DND-41 (cell line): ENCODE measurements at regions not wholly inside any gene's neighbourhood (a gene's known extent, or its start where the extent isn't known, plus 50 kb on each side); places are given as distances from the start of the nearest gene placed in this dataset.

Experiments used
- ATAC-seq: fragments of 200-7000 bp; cut with Tn5 transposase; 3 replicates; pipeline ENCODE4 v1.9.1; 2021; ENCODE audit warnings: low read depth; ENCODE audit not compliant: insufficient read depth
- DNase-seq: peaks from one replicate; pipeline ENCODE4 v3.0.0-alpha.2; 2020
- H2AFZ ChIP-seq: 2 replicates; pipeline ENCODE4 v1.6.0; 2012; ENCODE audit warnings: low read depth, low read length
- H3K27ac ChIP-seq: 2 replicates; pipeline ENCODE4 v1.5.1; 2012; ENCODE audit warnings: low read length, inconsistent platforms
- H3K27me3 ChIP-seq: fragments of 200-600 bp; sonication (generic); 2 replicates; pipeline ENCODE4 v1.6.0; 2012; ENCODE audit warnings: low read length, mild to moderate bottlenecking, inconsistent platforms; ENCODE audit not compliant: insufficient read depth, poor library complexity
- H3K36me3 ChIP-seq: 2 replicates; pipeline ENCODE4 v1.5.1; 2012; ENCODE audit warnings: low read length, inconsistent platforms; ENCODE audit not compliant: insufficient read depth
- H3K4me1 ChIP-seq: 2 replicates; pipeline ENCODE4 v1.5.1; 2012; ENCODE audit warnings: mild to moderate bottlenecking, low read length; ENCODE audit not compliant: insufficient read depth
- H3K4me2 ChIP-seq: 2 replicates; pipeline ENCODE4 v1.6.0; 2012; ENCODE audit warnings: mild to moderate bottlenecking, moderate library complexity, low read length, inconsistent platforms; ENCODE audit not compliant: insufficient read depth
- H3K4me3 ChIP-seq, 2 experiments: fragments of 200-600 bp in 1 of 2; shearing (Covaris generic) in 1 of 2; 2 replicates each; pipeline ENCODE4 v1.5.1; 2012 to 2016; ENCODE audit warnings: inconsistent platforms in 2 of 2, low read length in 2 of 2, mild to moderate bottlenecking in 2 of 2, low read depth in 1 of 2, moderate library complexity in 1 of 2
- H3K79me2 ChIP-seq: 2 replicates; pipeline ENCODE4 v1.6.0; 2012; ENCODE audit warnings: low read length, inconsistent platforms; ENCODE audit not compliant: insufficient read depth
- H3K9ac ChIP-seq: 2 replicates; pipeline ENCODE4 v1.6.0; 2012; ENCODE audit warnings: low read depth, mild to moderate bottlenecking, inconsistent platforms, low read length, moderate library complexity
- H3K9me3 ChIP-seq: 2 replicates; pipeline ENCODE4 v1.5.1; 2012; ENCODE audit warnings: low read length, moderate library complexity, mild to moderate bottlenecking, inconsistent platforms; ENCODE audit not compliant: insufficient read depth, severe bottlenecking
- H4K20me1 ChIP-seq: 2 replicates; pipeline ENCODE4 v1.6.0; 2012; ENCODE audit warnings: low read length; ENCODE audit not compliant: insufficient read depth
- EZH2 ChIP-seq: IDR thresholded peaks from 3 replicates; pipeline ENCODE4 v1.6.1; 2012; ENCODE audit warnings: borderline replicate concordance, low read depth, mild to moderate bottlenecking, moderate library complexity, low read length, inconsistent platforms; ENCODE audit not compliant: severe bottlenecking
- TF ChIP-seq, protein P1 (sequence below): IDR thresholded peaks from 2 replicates; pipeline ENCODE4 v1.5.1; 2012; ENCODE audit warnings: borderline replicate concordance, low read length, moderate library complexity, mild to moderate bottlenecking; ENCODE audit not compliant: poor library complexity, severe bottlenecking; ENCODE audit errors: extremely low read depth

GRCh38 chr2:204046145-204046544 is 109.6 kb downstream of the ICOS start:
- no peaks in the 10 kb centered on the region for H3K4me1 ChIP-seq
- no peak overlapping the region for H2AFZ ChIP-seq
- H3K4me3 ChIP-seq: no peak overlapping the region
- no peaks in the 10 kb centered on the region for H3K36me3 ChIP-seq
- ATAC-seq (no peak), DNase-seq (no peak)
- H3K27ac ChIP-seq: no peak overlapping the region
- H3K27me3 ChIP-seq: no peaks in the 10 kb centered on the region
- no peak overlapping the region for H3K4me2 ChIP-seq
- H3K9ac ChIP-seq: no peak overlapping the region
- no peaks in the 10 kb centered on the region for H3K79me2 ChIP-seq
- H3K9me3 ChIP-seq: no peaks in the 10 kb centered on the region
- TF ChIP-seq, protein P1, sequence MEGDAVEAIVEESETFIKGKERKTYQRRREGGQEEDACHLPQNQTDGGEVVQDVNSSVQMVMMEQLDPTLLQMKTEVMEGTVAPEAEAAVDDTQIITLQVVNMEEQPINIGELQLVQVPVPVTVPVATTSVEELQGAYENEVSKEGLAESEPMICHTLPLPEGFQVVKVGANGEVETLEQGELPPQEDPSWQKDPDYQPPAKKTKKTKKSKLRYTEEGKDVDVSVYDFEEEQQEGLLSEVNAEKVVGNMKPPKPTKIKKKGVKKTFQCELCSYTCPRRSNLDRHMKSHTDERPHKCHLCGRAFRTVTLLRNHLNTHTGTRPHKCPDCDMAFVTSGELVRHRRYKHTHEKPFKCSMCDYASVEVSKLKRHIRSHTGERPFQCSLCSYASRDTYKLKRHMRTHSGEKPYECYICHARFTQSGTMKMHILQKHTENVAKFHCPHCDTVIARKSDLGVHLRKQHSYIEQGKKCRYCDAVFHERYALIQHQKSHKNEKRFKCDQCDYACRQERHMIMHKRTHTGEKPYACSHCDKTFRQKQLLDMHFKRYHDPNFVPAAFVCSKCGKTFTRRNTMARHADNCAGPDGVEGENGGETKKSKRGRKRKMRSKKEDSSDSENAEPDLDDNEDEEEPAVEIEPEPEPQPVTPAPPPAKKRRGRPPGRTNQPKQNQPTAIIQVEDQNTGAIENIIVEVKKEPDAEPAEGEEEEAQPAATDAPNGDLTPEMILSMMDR: no peak
- TF ChIP-seq EZH2: no peak
- no peaks in the 10 kb centered on the region for H4K20me1 ChIP-seq

GRCh38 chr2:204049635-204050034 is 113.1 kb downstream of the ICOS start:
- TF ChIP-seq EZH2: no peak
- TF ChIP-seq, protein P1: no peak
- no peaks in the 10 kb centered on the region for H3K27me3 ChIP-seq

GRCh38 chr2:204050681-204051080 is 114.1 kb downstream of the ICOS start:
- no peaks in the 10 kb centered on the region for H3K27me3 ChIP-seq
- H4K20me1 ChIP-seq: no peaks in the 10 kb centered on the region
- H3K9ac ChIP-seq: no peak overlapping the region
- H3K36me3 ChIP-seq: no peaks in the 10 kb centered on the region
- no peaks in the 10 kb centered on the region for H3K79me2 ChIP-seq
- TF ChIP-seq EZH2: no peak
- TF ChIP-seq, protein P1: no peak
- ATAC-seq: no peak
- no peaks in the 10 kb centered on the region for H3K9me3 ChIP-seq
- no peak overlapping the region for H3K4me3 ChIP-seq
- H2AFZ ChIP-seq: no peak overlapping the region
- no peak overlapping the region for H3K4me2 ChIP-seq
- DNase-seq: no peak
- no peak overlapping the region for H3K27ac ChIP-seq
- no peaks in the 10 kb centered on the region for H3K4me1 ChIP-seq

More at GRCh38 chr2:204049635-204050034, 113.1 kb downstream of the ICOS start:
- no peaks in the 10 kb centered on the region for H4K20me1 ChIP-seq
- no peak overlapping the region for H3K9ac ChIP-seq
- no peaks in the 10 kb centered on the region for H3K36me3 ChIP-seq
- no peaks in the 10 kb centered on the region for H3K79me2 ChIP-seq
- H3K4me1 ChIP-seq: no peaks in the 10 kb centered on the region
- no peak overlapping the region for H3K4me3 ChIP-seq
- ATAC-seq (peak; percentile 58; the same call in 2 of the 3 replicates), DNase-seq (no peak)
- H3K9me3 ChIP-seq: no peaks in the 10 kb centered on the region
- no peak overlapping the region for H2AFZ ChIP-seq
- no peak overlapping the region for H3K4me2 ChIP-seq
- H3K27ac ChIP-seq: no peak overlapping the region

GRCh38 chr2:204051476-204051875 is 114.9 kb downstream of the ICOS start:
- TF ChIP-seq EZH2: no peak
- TF ChIP-seq, protein P1: peak; percentile 52
- H2AFZ ChIP-seq: no peak overlapping the region
- no peaks in the 10 kb centered on the region for H3K36me3 ChIP-seq
- no peak for DNase-seq
- no peaks in the 10 kb centered on the region for H3K79me2 ChIP-seq
- H3K27me3 ChIP-seq: no peaks in the 10 kb centered on the region
- H4K20me1 ChIP-seq: no peaks in the 10 kb centered on the region
- no peak overlapping the region for H3K4me3 ChIP-seq
- H3K9ac ChIP-seq: no peak overlapping the region
- no peak overlapping the region for H3K4me2 ChIP-seq
- ATAC-seq: 0 out of 3 replicates have a peak, but pooled peaks have one; percentile 53
- no peaks in the 10 kb centered on the region for H3K9me3 ChIP-seq
- H3K27ac ChIP-seq: no peak overlapping the region
- H3K4me1 ChIP-seq: no peaks in the 10 kb centered on the region
